Testis (tissue), 2 donors: ENCODE measurements at regions not wholly inside any gene's neighbourhood (a gene's known extent, or its start where the extent isn't known, plus 50 kb on each side); places are given as distances from the start of the nearest gene placed in this dataset.

ENCODE experiments used
- POLR2A ChIP-seq: fragments of 450-650 bp; IDR thresholded peaks from one replicate; pipeline ENCODE4 v1.6.1; 2017; ENCODE audit warnings: antibody characterized with exemption, mild to moderate bottlenecking, moderate library complexity
- TF ChIP-seq, protein P1 (sequence below), 3 experiments: fragments of 450-650 bp in 2 of 3; fragments of 200-600 bp in 1 of 3; sonication (generic) in 1 of 3; IDR thresholded peaks; one replicate each; pipeline ENCODE4 v1.5.1; 2016 to 2019; ENCODE audit warnings: antibody characterized with exemption in 3 of 3, mild to moderate bottlenecking in 2 of 3, moderate library complexity in 1 of 3

DNA sequence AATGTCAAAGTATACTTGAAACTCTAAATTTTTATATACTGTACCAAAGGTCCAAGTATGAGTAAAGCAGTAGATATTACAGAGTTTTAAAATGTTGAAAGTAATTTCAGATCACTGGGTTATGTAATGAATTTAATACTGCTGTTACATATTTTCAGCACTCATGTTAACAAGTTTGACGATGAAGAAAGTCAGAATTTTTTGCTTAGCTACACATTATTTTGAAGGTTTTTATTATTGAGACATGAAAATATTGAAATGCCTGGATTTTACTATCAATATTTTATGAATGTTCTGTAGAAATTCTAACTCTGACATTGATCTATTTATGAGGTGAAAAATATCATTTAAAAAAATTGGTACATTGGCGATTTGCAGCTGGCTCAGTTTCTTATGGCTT is 1030.3 kb downstream of the FSCB start:
- no peak for TF ChIP-seq POLR2A
- TF ChIP-seq, protein P1, sequence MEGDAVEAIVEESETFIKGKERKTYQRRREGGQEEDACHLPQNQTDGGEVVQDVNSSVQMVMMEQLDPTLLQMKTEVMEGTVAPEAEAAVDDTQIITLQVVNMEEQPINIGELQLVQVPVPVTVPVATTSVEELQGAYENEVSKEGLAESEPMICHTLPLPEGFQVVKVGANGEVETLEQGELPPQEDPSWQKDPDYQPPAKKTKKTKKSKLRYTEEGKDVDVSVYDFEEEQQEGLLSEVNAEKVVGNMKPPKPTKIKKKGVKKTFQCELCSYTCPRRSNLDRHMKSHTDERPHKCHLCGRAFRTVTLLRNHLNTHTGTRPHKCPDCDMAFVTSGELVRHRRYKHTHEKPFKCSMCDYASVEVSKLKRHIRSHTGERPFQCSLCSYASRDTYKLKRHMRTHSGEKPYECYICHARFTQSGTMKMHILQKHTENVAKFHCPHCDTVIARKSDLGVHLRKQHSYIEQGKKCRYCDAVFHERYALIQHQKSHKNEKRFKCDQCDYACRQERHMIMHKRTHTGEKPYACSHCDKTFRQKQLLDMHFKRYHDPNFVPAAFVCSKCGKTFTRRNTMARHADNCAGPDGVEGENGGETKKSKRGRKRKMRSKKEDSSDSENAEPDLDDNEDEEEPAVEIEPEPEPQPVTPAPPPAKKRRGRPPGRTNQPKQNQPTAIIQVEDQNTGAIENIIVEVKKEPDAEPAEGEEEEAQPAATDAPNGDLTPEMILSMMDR (IDR thresholded peaks at IDR 0.05) = no peak
